Activated CD4-positive, alpha-beta T cell treated with anti-CD3 and anti-CD28 coated beads, Interleukin-2, amount 10 ng/mL, durations not matched to agents 7 days and 5 days (primary cell): ENCODE measurements at regions not wholly inside any gene's neighbourhood (a gene's known extent, or its start where the extent isn't known, plus 50 kb on each side); places are given as distances from the start of the nearest gene placed in this dataset.
A peak's percentile ranks its signal among the peaks of the same experiment; 100 is the strongest.
"Not testable (repeated sequence)": the region's sequence is repeated elsewhere in the genome, so short reads cannot be mapped to it uniquely, and the experiment has no call there.

Experiments used
- CTCF ChIA-PET: fragments of 350-600 bp; sonication (Branson Sonifier 250); formaldehyde crosslinking; loops from one replicate; lab custom pipeline; 2021; ENCODE audit warnings: antibody characterized with exemption; lab: Charles Lee
- POLR2A ChIA-PET: fragments of 350-600 bp; sonication (Branson Sonifier 250); formaldehyde crosslinking; loops from one replicate; lab custom pipeline; 2021; ENCODE audit warnings: antibody characterized with exemption; lab: Charles Lee
- DNase-seq: peaks from one replicate; pipeline ENCODE4 v3.0.0-alpha.2; 2020
- H3K27ac Mint-ChIP-seq: one replicate; pipeline ENCODE4 v1.8.0; 2021; ENCODE audit warnings: mild to moderate bottlenecking, moderate library complexity, mixed read lengths
- H3K27me3 Mint-ChIP-seq: one replicate; pipeline ENCODE4 v1.8.0; 2021; ENCODE audit warnings: mixed read lengths
- H3K36me3 Mint-ChIP-seq: one replicate; pipeline ENCODE4 v1.8.0; 2021; ENCODE audit warnings: low read depth, mixed read lengths
- H3K4me1 Mint-ChIP-seq: one replicate; pipeline ENCODE4 v1.8.0; 2021; ENCODE audit warnings: mixed read lengths
- H3K4me3 Mint-ChIP-seq: one replicate; pipeline ENCODE4 v1.8.0; 2021; ENCODE audit warnings: mild to moderate bottlenecking, moderate library complexity, mixed read lengths
- H3K9me3 Mint-ChIP-seq: one replicate; pipeline ENCODE4 v1.8.0; 2021; ENCODE audit warnings: mixed read lengths

DNA sequence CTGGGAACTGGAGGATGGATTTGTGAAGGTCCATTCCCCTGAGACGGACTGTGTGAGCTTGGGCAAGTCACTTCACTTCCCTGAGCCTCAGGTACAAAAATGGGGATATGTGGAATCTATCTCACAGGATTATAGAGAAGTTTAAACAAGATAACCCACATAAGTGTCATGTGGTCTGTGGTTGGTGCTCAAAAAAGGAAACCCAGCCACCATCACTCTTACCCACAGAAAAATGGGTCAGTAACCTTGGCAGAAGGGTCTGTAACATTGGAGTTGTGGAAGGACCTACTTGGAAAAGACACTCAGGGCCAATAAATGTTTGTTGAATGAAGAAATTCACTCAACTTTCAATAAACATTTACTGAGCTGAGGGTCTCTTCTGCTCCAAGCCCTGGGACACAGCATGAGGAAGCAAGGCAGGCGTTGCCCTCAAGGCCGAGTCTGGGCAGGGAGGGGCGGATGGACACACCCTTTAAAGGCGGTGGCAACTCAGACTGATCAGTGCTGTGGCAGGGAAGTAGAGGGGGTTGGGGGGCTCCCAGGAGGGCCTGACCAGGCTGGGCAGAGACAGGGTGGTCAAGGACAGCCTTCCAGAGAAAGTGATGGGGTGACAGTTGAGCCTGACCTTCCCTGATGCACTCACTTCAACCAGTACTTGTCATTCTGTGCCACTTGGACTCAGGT is 66.7 kb upstream of the ACOT11 start:
- peak; percentile 23 for DNase-seq
- no peaks in the 10 kb centered on the region for H3K9me3 Mint-ChIP-seq
- CTCF ChIA-PET = interaction anchor here (0.7 to 2.2 kb wide), 3 partner anchors 8 to 603 kb away, joined by 3 to 6 read pairs (median 3); no protein-coding TSS in a partner anchor
- peaks cover 69% of the 10 kb centered on the region for H3K4me1 Mint-ChIP-seq
- H3K27ac Mint-ChIP-seq = peak overlapping the region; percentile 81
- POLR2A ChIA-PET = no interaction called here
- peak overlapping the region; percentile 26 for H3K4me3 Mint-ChIP-seq
- no peaks in the 10 kb centered on the region for H3K36me3 Mint-ChIP-seq
- H3K27me3 Mint-ChIP-seq = peaks cover 13% of the 10 kb centered on the region

DNA sequence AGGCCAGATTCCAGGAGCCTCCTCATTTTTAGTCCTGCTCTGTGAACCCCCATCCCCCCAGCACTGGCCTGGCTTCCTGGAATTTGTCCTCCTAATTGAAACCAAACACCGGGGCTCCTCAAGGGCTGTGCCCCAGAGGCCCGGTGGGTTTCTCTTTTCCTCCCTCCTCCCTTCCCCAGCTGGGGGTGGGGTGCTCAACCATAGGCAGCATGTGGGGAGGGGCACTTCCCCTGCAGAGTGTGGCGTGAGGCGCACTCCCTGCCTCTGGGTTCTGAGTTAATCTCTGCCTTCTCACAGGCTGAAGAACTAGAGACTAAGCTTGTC is 67.5 kb upstream of the ACOT11 start:
- peak; percentile 35 for DNase-seq
- peaks cover 71% of the 10 kb centered on the region for H3K4me1 Mint-ChIP-seq
- peak overlapping the region; percentile 85 for H3K27ac Mint-ChIP-seq
- no peaks in the 10 kb centered on the region for H3K9me3 Mint-ChIP-seq
- CTCF ChIA-PET = interaction anchor here (0.7 to 2.2 kb wide), 4 partner anchors 9 to 602 kb away, joined by 3 to 6 read pairs (median 3); no protein-coding TSS in a partner anchor
- no peaks in the 10 kb centered on the region for H3K36me3 Mint-ChIP-seq
- H3K27me3 Mint-ChIP-seq = peaks cover 16% of the 10 kb centered on the region
- peak overlapping the region; percentile 44 for H3K4me3 Mint-ChIP-seq
- POLR2A ChIA-PET = interaction anchor here (0.7 kb wide), 1 partner anchor 74 kb away, joined by 5 read pairs; the partner anchor contains the start of gene SSBP3

DNA sequence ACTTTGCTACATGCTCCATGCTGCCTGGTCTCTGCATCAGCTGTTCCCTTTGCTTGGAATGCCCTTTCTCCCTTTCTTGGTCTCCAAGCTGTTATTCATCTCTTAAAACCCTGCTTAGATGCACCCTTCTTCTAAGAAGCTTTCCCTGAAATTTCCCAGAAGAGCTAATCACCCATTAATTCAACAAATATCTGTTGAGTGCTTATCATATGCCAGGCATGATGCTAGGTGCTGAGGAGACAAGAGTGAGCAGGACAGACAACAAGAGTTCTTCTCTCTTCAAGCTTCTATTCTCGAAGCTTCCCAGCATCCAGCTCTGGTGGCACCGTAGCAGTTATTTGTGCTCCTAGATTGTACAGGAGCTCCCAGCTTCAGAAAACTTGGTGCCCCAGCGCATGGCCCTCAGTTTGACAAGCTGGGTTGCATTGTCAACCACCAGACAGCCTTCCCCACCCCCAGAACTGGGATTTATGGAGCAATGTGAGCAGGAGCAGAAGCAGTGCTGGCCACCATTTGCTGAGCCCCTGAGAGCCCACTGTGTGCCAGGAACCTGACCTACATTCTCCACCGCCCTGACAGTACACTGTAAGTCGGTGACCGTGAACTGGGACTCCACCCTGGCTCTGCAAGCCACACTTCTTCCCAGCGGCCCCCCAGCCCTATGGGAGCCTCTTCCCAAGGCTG is 68.0 kb upstream of the ACOT11 start:
- H3K36me3 Mint-ChIP-seq = no peaks in the 10 kb centered on the region
- no peak overlapping the region for H3K4me3 Mint-ChIP-seq
- ChIA-PET POLR2A (interaction anchor here (0.7 kb wide), 1 partner anchor 74 kb away, joined by 5 read pairs; the partner anchor contains the start of gene SSBP3), CTCF (interaction anchor here (1.0 to 2.2 kb wide), 5 partner anchors 9 to 210 kb away, joined by 3 to 6 read pairs (median 3); no protein-coding TSS in a partner anchor)
- peaks cover 71% of the 10 kb centered on the region for H3K4me1 Mint-ChIP-seq
- no peaks in the 10 kb centered on the region for H3K9me3 Mint-ChIP-seq
- peak overlapping the region; percentile 85 for H3K27ac Mint-ChIP-seq
- no peak for DNase-seq
- H3K27me3 Mint-ChIP-seq = peaks cover 12% of the 10 kb centered on the region

DNA sequence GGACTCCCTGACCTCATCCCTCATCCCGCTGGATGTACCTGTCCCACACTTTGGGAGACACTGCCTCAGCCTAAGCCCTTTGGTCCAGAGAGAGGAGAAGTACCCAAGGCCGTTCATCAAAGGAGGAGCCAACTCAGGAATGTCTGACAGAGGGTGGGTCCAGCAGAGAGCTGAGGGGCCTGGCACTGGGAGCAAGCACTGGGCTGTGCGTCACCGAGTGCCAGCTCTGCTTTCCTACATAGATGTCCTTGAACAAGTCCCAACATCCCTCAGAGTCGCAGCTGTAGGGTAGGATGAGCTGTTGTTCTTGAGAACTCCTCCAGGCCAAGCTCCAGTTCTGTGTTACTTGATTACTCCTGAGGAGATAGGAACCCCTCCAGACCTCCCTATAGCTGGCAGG is 68.8 kb upstream of the ACOT11 start:
- Mint-ChIP-seq H3K27ac (peak overlapping the region; percentile 23), H3K9me3 (no peaks in the 10 kb centered on the region), H3K4me1 (peaks cover 73% of the 10 kb centered on the region), H3K4me3 (no peak overlapping the region), H3K36me3 (no peaks in the 10 kb centered on the region), H3K27me3 (peaks cover 11% of the 10 kb centered on the region)
- CTCF ChIA-PET = interaction anchor here (0.7 to 1.5 kb wide), 5 partner anchors 10 to 209 kb away, joined by 3 to 6 read pairs (median 3); no protein-coding TSS in a partner anchor
- POLR2A ChIA-PET = no interaction called here
- no peak for DNase-seq

DNA sequence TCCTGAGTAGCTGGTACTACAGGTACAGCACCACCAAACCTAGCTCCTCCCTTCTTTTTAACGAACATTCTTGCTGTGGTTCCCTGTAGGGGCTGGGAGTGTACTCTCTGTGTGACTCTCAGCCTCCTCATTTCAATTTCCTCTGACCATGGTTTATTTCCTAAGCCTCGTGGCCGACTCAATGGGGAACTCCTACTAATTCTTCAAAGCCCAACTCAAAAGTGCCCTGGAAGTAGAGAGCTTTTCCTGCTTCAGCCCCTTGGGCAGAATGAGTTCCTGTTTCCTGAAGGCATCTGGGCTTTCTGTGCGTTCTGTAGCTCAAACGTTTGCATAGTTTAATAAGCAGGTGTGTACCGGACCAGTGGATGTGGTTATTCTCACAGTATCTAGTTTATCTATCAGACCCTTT is 70.9 kb upstream of the ACOT11 start:
- ChIA-PET POLR2A (no interaction called here), CTCF (interaction anchor here (0.8 to 1.7 kb wide), 4 partner anchors 9 to 1444 kb away, joined by 3 to 6 read pairs (median 4); no protein-coding TSS in a partner anchor)
- Mint-ChIP-seq H3K27me3 (peaks cover 17% of the 10 kb centered on the region), H3K9me3 (no peaks in the 10 kb centered on the region), H3K27ac (peak overlapping the region; percentile 44), H3K4me1 (peaks cover 72% of the 10 kb centered on the region), H3K4me3 (no peak overlapping the region), H3K36me3 (no peaks in the 10 kb centered on the region)
- no peak for DNase-seq

DNA sequence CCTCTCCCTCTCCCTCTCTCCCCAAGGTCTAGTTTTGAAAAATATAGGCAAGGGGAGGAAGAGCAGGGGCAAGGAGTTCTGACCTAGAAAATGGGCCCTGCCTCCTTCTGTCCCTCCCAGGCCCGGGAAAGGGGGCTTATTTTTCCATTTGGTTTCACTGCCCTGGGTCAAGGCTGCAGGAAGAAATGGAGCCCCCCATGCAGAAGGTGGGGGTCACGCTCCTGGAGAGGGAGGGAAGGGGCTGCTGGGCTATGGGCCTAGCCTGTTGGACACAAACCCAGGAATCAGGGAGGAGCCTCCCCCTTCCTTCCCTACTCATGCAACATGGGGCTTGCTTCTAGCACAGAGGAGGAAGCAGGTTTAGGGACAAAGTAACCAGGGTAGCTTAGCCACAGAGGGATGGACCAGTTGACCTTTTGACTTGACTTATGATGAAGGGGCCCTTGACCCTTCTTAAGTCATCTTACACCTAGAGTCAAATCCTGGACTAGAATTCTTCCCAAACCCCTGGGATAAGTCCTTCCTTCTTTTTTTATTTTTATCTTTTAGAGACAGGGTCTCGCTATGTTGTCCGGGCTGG is 70.4 kb upstream of the SSBP3 start:
- CTCF ChIA-PET = interaction anchor here (1.0 to 1.7 kb wide), 3 partner anchors 9 to 13 kb away, joined by 3 to 6 read pairs (median 5); no protein-coding TSS in a partner anchor
- POLR2A ChIA-PET = no interaction called here
- Mint-ChIP-seq H3K9me3 (no peaks in the 10 kb centered on the region), H3K27me3 (peaks cover 17% of the 10 kb centered on the region), H3K4me1 (peaks cover 68% of the 10 kb centered on the region), H3K36me3 (no peaks in the 10 kb centered on the region), H3K4me3 (no peak overlapping the region), H3K27ac (peak overlapping the region; percentile 67)
- no peak for DNase-seq

DNA sequence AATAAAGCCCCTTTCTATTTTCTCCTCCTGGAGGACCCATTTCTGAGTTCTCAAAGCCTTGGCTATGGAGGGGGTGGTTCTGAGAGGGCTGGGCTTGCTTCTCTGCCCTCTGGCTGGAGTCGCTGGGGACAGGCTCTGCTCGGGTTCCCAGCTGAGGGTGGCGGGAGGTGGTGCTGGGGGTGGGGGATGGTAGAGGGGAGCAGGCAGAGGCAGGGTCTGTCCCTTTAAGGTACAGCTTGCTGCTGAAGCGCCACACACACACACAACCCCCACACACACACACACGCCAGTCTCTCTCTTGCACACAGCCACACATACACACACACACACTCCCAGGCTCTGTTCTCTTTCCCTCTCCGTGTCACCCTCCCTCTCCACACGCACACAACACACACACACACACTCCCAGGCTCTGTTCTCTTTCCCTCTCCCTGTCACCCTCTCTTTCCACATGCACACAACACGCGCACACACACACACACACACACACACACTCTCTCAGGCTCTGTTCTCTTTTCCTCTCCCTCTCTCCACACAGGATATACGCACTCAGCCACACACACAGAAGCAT is 69.8 kb upstream of the SSBP3 start:
- Mint-ChIP-seq H3K9me3 (no peaks in the 10 kb centered on the region), H3K4me3 (no peak overlapping the region), H3K36me3 (no peaks in the 10 kb centered on the region), H3K27ac (peak overlapping the region; percentile 67), H3K4me1 (peaks cover 62% of the 10 kb centered on the region), H3K27me3 (peaks cover 17% of the 10 kb centered on the region)
- ChIA-PET CTCF (interaction anchor here (1.6 kb wide), 1 partner anchor 10 kb away, joined by 5 read pairs; no protein-coding TSS in a partner anchor), POLR2A (no interaction called here)
- DNase-seq = no peak

DNA sequence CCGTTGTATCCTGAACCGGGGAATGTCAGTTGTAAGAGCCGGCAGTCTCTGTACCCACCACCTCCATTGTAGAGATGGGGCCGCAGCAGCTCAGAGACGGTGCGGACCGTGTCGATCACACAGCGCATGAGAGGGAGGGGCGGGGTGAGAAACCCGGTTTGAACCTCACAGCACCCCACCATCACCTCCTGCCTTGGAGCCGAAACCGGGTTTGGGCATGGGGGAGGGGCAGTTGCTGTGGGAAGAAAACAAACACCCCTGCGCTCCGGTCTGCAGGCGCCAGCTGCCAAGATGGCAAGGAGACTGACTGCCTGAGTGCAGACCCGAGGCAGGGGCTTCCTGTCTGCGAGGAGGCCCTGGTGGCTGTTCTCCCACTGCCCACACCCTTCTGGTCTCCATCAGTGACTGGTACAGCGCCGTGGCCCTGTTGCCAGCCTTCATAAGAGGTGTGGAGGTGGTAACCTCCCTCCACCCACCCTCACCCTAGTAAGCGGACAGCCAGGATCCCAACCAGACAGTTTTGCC is 69.2 kb upstream of the SSBP3 start:
- POLR2A ChIA-PET = no interaction called here

DNA sequence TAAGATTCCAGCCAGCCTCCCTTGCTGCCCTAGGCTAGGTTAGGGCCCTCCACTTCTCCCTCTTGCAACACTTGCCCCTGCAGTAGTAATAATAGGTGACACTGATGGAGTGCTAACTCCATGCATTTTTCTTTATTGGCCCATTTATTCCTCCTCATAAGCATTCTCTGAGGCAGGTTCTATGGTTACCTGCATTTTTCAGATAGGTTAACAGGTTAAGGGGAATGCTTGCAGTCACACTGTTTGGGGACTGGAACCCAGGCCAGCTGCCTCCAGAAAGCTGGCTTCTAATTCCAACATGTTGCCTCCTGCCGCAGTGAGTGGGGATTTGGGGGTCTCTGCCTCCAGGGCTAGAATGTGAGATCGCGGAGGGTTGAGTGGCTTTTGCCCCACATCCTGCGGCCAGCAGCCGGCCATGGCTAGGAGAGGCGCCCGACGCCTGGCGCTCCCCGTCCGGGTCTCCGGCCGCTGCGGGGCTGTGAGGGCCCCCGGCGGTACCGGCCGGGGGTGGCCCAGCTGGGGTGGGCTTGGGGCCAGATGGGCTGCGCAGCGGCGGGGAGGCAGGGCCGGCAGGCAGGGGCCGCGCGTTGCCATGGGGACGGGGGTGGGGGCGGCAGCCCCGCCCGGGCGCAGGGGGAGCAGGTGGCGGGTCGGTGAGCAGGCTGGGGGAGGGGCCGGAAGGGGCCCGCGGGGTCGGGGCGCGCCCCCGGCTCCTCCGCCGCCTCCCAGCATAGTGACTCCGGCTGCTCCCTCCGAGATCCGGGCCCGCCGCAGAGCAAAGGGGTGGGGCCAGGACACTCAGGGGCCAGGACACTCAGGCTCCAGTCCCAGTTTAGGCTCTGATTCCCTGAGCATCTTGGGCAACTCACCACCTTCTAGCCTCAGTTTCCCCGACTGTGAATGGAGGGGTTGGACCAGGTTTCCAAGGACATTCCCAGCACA is 68.4 kb upstream of the SSBP3 start:
- H3K27ac Mint-ChIP-seq = peak overlapping the region; percentile 70
- ChIA-PET CTCF (interaction anchor here (1.7 kb wide), 1 partner anchor 15 kb away, joined by 4 read pairs; no protein-coding TSS in a partner anchor), POLR2A (no interaction called here)
- H3K36me3 Mint-ChIP-seq = no peaks in the 10 kb centered on the region
- peaks cover 48% of the 10 kb centered on the region for H3K4me1 Mint-ChIP-seq
- peak overlapping the region; percentile 61 for H3K4me3 Mint-ChIP-seq
- DNase-seq = peak; percentile 21
- H3K27me3 Mint-ChIP-seq = peaks cover 17% of the 10 kb centered on the region
- no peaks in the 10 kb centered on the region for H3K9me3 Mint-ChIP-seq

More for the DNA sequence above, 69.2 kb upstream of the SSBP3 start:
- peak; percentile 63 for DNase-seq
- Mint-ChIP-seq H3K36me3 (no peaks in the 10 kb centered on the region), H3K4me3 (peak overlapping the region; percentile 44), H3K27ac (peak overlapping the region; percentile 63), H3K9me3 (no peaks in the 10 kb centered on the region), H3K27me3 (peaks cover 17% of the 10 kb centered on the region), H3K4me1 (peaks cover 56% of the 10 kb centered on the region)
- CTCF ChIA-PET = no interaction called here

DNA sequence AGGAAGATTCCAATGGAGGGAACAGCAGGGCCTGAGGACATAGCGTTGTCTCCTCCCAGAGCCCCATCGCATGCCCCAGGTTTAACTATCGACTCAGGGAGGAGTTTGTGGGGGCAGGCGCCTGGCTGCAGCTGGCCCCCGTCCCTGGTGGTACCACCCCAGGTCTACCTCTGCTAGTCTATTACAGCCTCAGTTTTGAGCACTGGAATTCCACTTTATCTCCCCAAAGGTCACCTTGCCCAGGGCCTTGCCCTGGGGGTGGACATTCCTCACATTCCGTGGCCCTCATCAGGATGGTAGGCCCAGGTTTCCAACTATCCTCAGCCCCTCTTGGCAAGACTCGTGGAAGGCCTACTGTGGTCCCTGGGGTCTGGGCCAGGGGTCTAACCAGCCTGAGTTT is 65.4 kb upstream of the SSBP3 start:
- Mint-ChIP-seq H3K9me3 (peaks cover 5% of the 10 kb centered on the region), H3K4me1 (peaks cover 31% of the 10 kb centered on the region), H3K27ac (no peak overlapping the region), H3K4me3 (no peak overlapping the region), H3K27me3 (peaks cover 17% of the 10 kb centered on the region), H3K36me3 (no peaks in the 10 kb centered on the region)
- POLR2A ChIA-PET = interaction anchor here (0.6 kb wide), 1 partner anchor 52 kb away, joined by 3 read pairs; no protein-coding TSS in a partner anchor
- no peak for DNase-seq
- CTCF ChIA-PET = interaction anchor here (0.6 to 1.6 kb wide), 5 partner anchors 18 to 51 kb away, joined by 3 to 4 read pairs (median 3); no protein-coding TSS in a partner anchor

DNA sequence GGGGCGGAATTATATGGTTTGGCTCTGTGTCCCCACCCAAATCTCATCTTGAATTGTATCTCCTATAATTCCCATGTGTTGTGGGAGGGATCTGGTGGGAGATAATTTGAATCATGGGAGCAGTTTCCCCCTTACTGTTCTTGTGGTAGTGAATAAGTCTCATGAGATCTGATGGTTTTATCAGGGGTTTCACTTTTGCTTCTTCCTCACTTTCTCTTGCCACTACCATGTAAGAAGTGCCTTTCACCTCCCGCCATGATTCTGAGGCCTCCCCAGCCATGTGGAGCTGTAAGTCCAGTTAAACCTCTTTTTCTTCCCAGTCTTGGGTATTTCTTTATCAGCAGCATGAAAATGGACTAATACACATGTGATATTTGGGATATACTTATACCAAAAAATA is 63.2 kb upstream of the SSBP3 start:
- H3K4me1 Mint-ChIP-seq = peaks cover 18% of the 10 kb centered on the region
- H3K4me3 Mint-ChIP-seq, H3K9me3 Mint-ChIP-seq, POLR2A ChIA-PET, H3K27ac Mint-ChIP-seq, DNase-seq, H3K36me3 Mint-ChIP-seq: not testable (repeated sequence)
- H3K27me3 Mint-ChIP-seq = peaks cover 14% of the 10 kb centered on the region
- CTCF ChIA-PET = interaction anchor here (0.8 kb wide), 1 partner anchor 13 kb away, joined by 3 read pairs; no protein-coding TSS in a partner anchor
